ENCODE measurements at regions not wholly inside any gene's neighbourhood (a gene's known extent, or its start where the extent isn't known, plus 50 kb on each side); places are given as distances from the start of the nearest gene placed in this dataset.

DNA sequence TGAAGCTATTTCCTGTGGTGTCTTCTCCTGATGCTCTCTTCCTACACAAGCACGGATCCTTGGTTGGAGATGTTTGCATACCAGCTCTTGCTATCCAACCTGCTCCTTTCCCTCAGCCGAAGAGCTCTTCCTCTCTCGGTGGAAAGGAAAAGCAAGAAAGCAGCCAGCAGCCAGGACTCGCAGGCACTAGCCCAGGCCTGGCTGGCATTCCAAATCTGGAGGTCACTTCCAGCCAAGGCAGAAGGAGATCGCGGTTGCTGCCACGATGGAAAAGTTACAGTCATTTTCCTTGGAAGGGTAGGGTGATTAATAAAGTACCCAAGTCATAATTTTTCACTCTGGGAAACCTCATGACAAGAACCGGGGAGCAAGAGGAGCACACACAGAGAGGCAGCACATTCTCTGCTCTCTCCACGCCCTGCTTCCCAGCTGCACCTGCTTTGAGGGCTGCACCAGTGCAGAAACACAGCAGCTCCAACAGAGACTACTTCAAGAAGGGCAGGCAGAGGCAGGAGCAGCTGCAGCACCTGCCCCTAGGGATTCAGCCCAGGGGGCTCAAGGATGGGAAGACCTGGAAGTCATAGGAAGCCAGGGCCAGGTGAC, 399.3 kb downstream of the CADM1 start:
- no peak for DNase-seq (ENCODE audit: low spot score)
- Histone ChIP-seq H3K23ac (ENCODE audit: low read depth, low read length, poor library complexity) (peak overlapping the region; percentile 8), H3K9ac (ENCODE audit: low read depth, low read length, poor library complexity) (no peak overlapping the region), H3K4ac (ENCODE audit: low read length) (no peak overlapping the region), H2BK120ac (ENCODE audit: low read depth, low read length) (no peak overlapping the region), H4K91ac (ENCODE audit: low read depth, low read length, poor library complexity) (peak overlapping the region; percentile 19), H3K14ac (ENCODE audit: low read length) (peak overlapping the region; percentile 58), H3K36me3 (replicated peaks in 1 of 2; ENCODE audit: control insufficient read depth in 2 of 2, insufficient read depth in 2 of 2, low read length in 2 of 2) (no peaks in the 10 kb centered on the region), H4K8ac (ENCODE audit: low read depth, low read length) (no peak overlapping the region), H3K27ac (replicated peaks; ENCODE audit: low read length) (no peak overlapping the region), H2BK15ac (ENCODE audit: low read length) (no peak overlapping the region), H3K79me1 (ENCODE audit: low read depth, low read length) (no peaks in the 10 kb centered on the region), H2BK12ac (ENCODE audit: low read length) (no peak overlapping the region), H3K9me3 (replicated peaks in 1 of 2; ENCODE audit: control insufficient read depth in 2 of 2, insufficient read depth in 1 of 2, low read depth in 1 of 2, low read length in 2 of 2) (no peaks in the 10 kb centered on the region), H3K4me1 (ENCODE audit: control insufficient read depth in 2 of 2, insufficient read depth in 1 of 2, low read depth in 1 of 2, low read length in 2 of 2) (no peaks in the 10 kb centered on the region), H3K4me2 (ENCODE audit: insufficient read depth, low read length, poor library complexity, severe bottlenecking) (no peak overlapping the region), H3K27me3 (ENCODE audit: control insufficient read depth in 3 of 3, insufficient read depth in 3 of 3, low read depth in 1 of 3, low read length in 3 of 3) (peaks cover 0 to 24% (median 0%) of the 10 kb centered on the region in 3 experiments), H3K4me3 (ENCODE audit: low read length in 2 of 2) (no peak overlapping the region), H2AFZ (ENCODE audit: low read length) (no peak overlapping the region), H3K18ac (ENCODE audit: low read length) (peak overlapping the region; percentile 46), H2BK5ac (ENCODE audit: low read length) (no peak overlapping the region), H2AK5ac (ENCODE audit: low read depth, low read length) (peak overlapping the region; percentile 45)
- WGBS, 2 donors (ENCODE audit: extremely low coverage in 2 of 2, insufficient read length in 2 of 2, insufficient replicate concordance in 1 of 2) = no CpG with 5 or more reads among the region's 9 CpGs

DNA sequence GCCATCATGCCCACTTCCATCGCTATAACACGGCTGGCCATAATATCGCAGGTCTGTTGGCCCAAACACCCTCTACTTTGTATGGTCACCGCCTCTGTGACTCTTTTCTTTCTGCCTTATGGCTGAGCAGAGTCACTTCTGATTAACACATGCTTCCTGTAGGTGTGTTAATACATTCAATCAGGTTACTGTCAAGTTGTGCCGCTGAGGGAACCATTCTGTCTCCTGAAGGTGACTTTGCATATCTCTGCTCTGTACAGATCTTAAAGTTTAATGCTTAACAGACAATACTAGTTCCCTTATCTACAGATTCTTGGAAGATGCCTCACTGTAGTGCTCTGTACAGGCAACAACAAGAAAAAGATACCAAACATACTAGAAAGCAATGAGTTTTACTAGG, 393.1 kb downstream of the CADM1 start:
- no peak overlapping the region for H2BK5ac ChIP-seq (ENCODE audit: low read length)
- no peak overlapping the region for H2BK120ac ChIP-seq (ENCODE audit: low read depth, low read length)
- H3K4me1 ChIP-seq (ENCODE audit: control insufficient read depth in 2 of 2, insufficient read depth in 1 of 2, low read depth in 1 of 2, low read length in 2 of 2) = peaks cover 12 to 13% of the 10 kb centered on the region in 2 donors
- DNase-seq (ENCODE audit: low spot score) = no peak
- no peak overlapping the region for H3K4me2 ChIP-seq (ENCODE audit: insufficient read depth, low read length, poor library complexity, severe bottlenecking)
- no peak overlapping the region for H4K8ac ChIP-seq (ENCODE audit: low read depth, low read length)
- H3K4ac ChIP-seq (ENCODE audit: low read length) = no peak overlapping the region
- peaks cover 0 to 54% (median 0%) of the 10 kb centered on the region in 3 experiments for H3K27me3 ChIP-seq (ENCODE audit: control insufficient read depth in 3 of 3, insufficient read depth in 3 of 3, low read depth in 1 of 3, low read length in 3 of 3)
- H2BK12ac ChIP-seq (ENCODE audit: low read length) = no peak overlapping the region
- H2AFZ ChIP-seq (ENCODE audit: low read length) = no peak overlapping the region
- WGBS, 2 donors (ENCODE audit: extremely low coverage in 2 of 2, insufficient read length in 2 of 2, insufficient replicate concordance in 1 of 2) = no CpG with 5 or more reads among the region's 5 CpGs
- H3K14ac ChIP-seq (ENCODE audit: low read length) = no peak overlapping the region
- H3K18ac ChIP-seq (ENCODE audit: low read length) = no peak overlapping the region
- no peak overlapping the region for H3K9ac ChIP-seq (ENCODE audit: low read depth, low read length, poor library complexity)
- no peak overlapping the region for H3K23ac ChIP-seq (ENCODE audit: low read depth, low read length, poor library complexity)
- no peak overlapping the region for H3K4me3 ChIP-seq (ENCODE audit: low read length in 2 of 2)
- no peak overlapping the region for H4K91ac ChIP-seq (ENCODE audit: low read depth, low read length, poor library complexity)
- H3K27ac ChIP-seq (replicated peaks; ENCODE audit: low read length) = no peak overlapping the region
- H3K9me3 ChIP-seq (replicated peaks in 1 of 2; ENCODE audit: control insufficient read depth in 2 of 2, insufficient read depth in 1 of 2, low read depth in 1 of 2, low read length in 2 of 2) = no peaks in the 10 kb centered on the region
- H3K79me1 ChIP-seq (ENCODE audit: low read depth, low read length) = no peaks in the 10 kb centered on the region
- H2AK5ac ChIP-seq (ENCODE audit: low read depth, low read length) = no peak overlapping the region
- no peaks in the 10 kb centered on the region for H3K36me3 ChIP-seq (replicated peaks in 1 of 2; ENCODE audit: control insufficient read depth in 2 of 2, insufficient read depth in 2 of 2, low read length in 2 of 2)
- H2BK15ac ChIP-seq (ENCODE audit: low read length) = no peak overlapping the region

DNA sequence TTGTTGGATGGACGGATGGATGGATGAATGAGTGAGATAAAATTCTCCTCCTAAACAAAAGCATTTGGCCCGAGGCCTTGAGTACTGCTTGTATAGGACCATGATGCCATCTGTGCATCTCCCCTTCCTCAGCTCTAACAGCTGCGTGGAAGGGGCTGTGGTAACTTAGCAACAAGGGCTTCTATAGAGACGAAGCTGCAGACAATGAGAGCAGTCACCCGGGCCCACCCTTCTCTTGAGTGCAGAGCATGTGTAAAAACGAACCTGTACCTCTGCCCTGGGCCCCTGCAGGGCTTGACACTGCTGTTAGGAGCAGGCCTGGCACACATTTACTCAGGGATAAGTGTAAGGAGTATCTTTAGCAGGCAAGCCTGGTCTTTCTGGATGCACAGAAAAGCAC, 391.5 kb downstream of the CADM1 start:
- no peak overlapping the region for H3K4me3 ChIP-seq (ENCODE audit: low read length in 2 of 2)
- H2BK5ac ChIP-seq (ENCODE audit: low read length) = no peak overlapping the region
- peak overlapping the region; percentile 6 for H3K18ac ChIP-seq (ENCODE audit: low read length)
- H3K79me1 ChIP-seq (ENCODE audit: low read depth, low read length) = no peaks in the 10 kb centered on the region
- peak; percentile 48 for DNase-seq (ENCODE audit: low spot score)
- H2BK12ac ChIP-seq (ENCODE audit: low read length) = no peak overlapping the region
- H3K4ac ChIP-seq (ENCODE audit: low read length) = no peak overlapping the region
- WGBS, 2 donors (ENCODE audit: extremely low coverage in 2 of 2, insufficient read length in 2 of 2, insufficient replicate concordance in 1 of 2) = no CpG with 5 or more reads among the region's 6 CpGs
- no peak overlapping the region for H2AFZ ChIP-seq (ENCODE audit: low read length)
- no peak overlapping the region for H4K8ac ChIP-seq (ENCODE audit: low read depth, low read length)
- no peak overlapping the region for H3K23ac ChIP-seq (ENCODE audit: low read depth, low read length, poor library complexity)
- H3K4me2 ChIP-seq (ENCODE audit: insufficient read depth, low read length, poor library complexity, severe bottlenecking) = no peak overlapping the region
- H3K27ac ChIP-seq (replicated peaks; ENCODE audit: low read length) = peak overlapping the region; percentile 12
- no peak overlapping the region for H3K9ac ChIP-seq (ENCODE audit: low read depth, low read length, poor library complexity)
- H3K27me3 ChIP-seq (ENCODE audit: control insufficient read depth in 3 of 3, insufficient read depth in 3 of 3, low read depth in 1 of 3, low read length in 3 of 3) = peaks cover 0 to 49% (median 0%) of the 10 kb centered on the region in 3 experiments
- H3K36me3 ChIP-seq (replicated peaks in 1 of 2; ENCODE audit: control insufficient read depth in 2 of 2, insufficient read depth in 2 of 2, low read length in 2 of 2) = no peaks in the 10 kb centered on the region
- no peak overlapping the region for H3K14ac ChIP-seq (ENCODE audit: low read length)
- H2BK120ac ChIP-seq (ENCODE audit: low read depth, low read length) = peak overlapping the region; percentile 61
- H3K9me3 ChIP-seq (replicated peaks in 1 of 2; ENCODE audit: control insufficient read depth in 2 of 2, insufficient read depth in 1 of 2, low read depth in 1 of 2, low read length in 2 of 2) = no peaks in the 10 kb centered on the region
- H2BK15ac ChIP-seq (ENCODE audit: low read length) = peak overlapping the region; percentile 84
- H4K91ac ChIP-seq (ENCODE audit: low read depth, low read length, poor library complexity) = no peak overlapping the region
- H2AK5ac ChIP-seq (ENCODE audit: low read depth, low read length) = peak overlapping the region; percentile 71
- H3K4me1 ChIP-seq (ENCODE audit: control insufficient read depth in 2 of 2, insufficient read depth in 1 of 2, low read depth in 1 of 2, low read length in 2 of 2) = peaks cover 14 to 15% of the 10 kb centered on the region in 2 donors

DNA sequence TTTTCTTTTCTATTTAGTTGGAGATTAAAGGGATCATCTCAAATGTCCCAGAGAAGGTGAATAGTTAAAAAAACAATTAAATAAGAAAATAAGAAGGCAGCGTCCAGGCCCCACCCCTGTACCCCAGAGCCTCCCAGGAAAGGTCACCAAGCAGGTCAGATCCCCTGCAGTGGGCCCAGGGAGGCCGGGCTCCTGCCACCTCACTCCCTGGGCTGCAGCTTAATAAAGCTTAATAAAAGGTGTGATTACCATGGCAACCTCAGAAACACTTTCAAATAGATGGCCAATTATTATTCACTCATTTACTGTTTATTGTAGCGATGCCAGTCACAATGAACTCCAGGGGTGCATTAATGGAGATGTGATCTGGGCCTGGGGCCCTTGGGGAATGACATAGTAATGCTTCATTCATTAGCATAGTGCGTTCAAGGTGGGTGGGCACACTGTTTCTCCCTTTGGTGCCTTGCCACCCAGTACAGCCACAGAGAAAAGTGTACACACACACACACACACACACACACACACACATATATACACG, 386.2 kb downstream of the CADM1 start:
- Histone ChIP-seq H4K91ac (ENCODE audit: low read depth, low read length, poor library complexity) (no peak overlapping the region), H3K4ac (ENCODE audit: low read length) (no peak overlapping the region), H3K14ac (ENCODE audit: low read length) (no peak overlapping the region), H3K27me3 (ENCODE audit: control insufficient read depth in 3 of 3, insufficient read depth in 3 of 3, low read depth in 1 of 3, low read length in 3 of 3) (peaks cover 0 to 52% (median 0%) of the 10 kb centered on the region in 3 experiments), H4K8ac (ENCODE audit: low read depth, low read length) (no peak overlapping the region), H3K9ac (ENCODE audit: low read depth, low read length, poor library complexity) (no peak overlapping the region), H3K36me3 (replicated peaks in 1 of 2; ENCODE audit: control insufficient read depth in 2 of 2, insufficient read depth in 2 of 2, low read length in 2 of 2) (no peaks in the 10 kb centered on the region), H2BK12ac (ENCODE audit: low read length) (no peak overlapping the region), H3K4me3 (ENCODE audit: low read length in 2 of 2) (no peak overlapping the region), H3K18ac (ENCODE audit: low read length) (no peak overlapping the region), H2BK15ac (ENCODE audit: low read length) (no peak overlapping the region), H3K79me1 (ENCODE audit: low read depth, low read length) (no peaks in the 10 kb centered on the region), H2BK5ac (ENCODE audit: low read length) (no peak overlapping the region), H3K4me1 (ENCODE audit: control insufficient read depth in 2 of 2, insufficient read depth in 1 of 2, low read depth in 1 of 2, low read length in 2 of 2) (peaks cover 8 to 14% of the 10 kb centered on the region in 2 donors), H3K23ac (ENCODE audit: low read depth, low read length, poor library complexity) (no peak overlapping the region), H2BK120ac (ENCODE audit: low read depth, low read length) (no peak overlapping the region), H3K27ac (replicated peaks; ENCODE audit: low read length) (no peak overlapping the region), H2AK5ac (ENCODE audit: low read depth, low read length) (no peak overlapping the region), H3K4me2 (ENCODE audit: insufficient read depth, low read length, poor library complexity, severe bottlenecking) (no peak overlapping the region), H2AFZ (ENCODE audit: low read length) (no peak overlapping the region), H3K9me3 (replicated peaks in 1 of 2; ENCODE audit: control insufficient read depth in 2 of 2, insufficient read depth in 1 of 2, low read depth in 1 of 2, low read length in 2 of 2) (no peaks in the 10 kb centered on the region)
- peak; percentile 31 for DNase-seq (ENCODE audit: low spot score)
- no CpG with 5 or more reads among the region's 5 CpGs for WGBS, 2 donors (ENCODE audit: extremely low coverage in 2 of 2, insufficient read length in 2 of 2, insufficient replicate concordance in 1 of 2)

Measured in neuronal stem cell (in vitro differentiated cells).